ENCODE measurements at regions not wholly inside any gene's neighbourhood (a gene's known extent, or its start where the extent isn't known, plus 50 kb on each side); places are given as distances from the start of the nearest gene placed in this dataset.

DNA sequence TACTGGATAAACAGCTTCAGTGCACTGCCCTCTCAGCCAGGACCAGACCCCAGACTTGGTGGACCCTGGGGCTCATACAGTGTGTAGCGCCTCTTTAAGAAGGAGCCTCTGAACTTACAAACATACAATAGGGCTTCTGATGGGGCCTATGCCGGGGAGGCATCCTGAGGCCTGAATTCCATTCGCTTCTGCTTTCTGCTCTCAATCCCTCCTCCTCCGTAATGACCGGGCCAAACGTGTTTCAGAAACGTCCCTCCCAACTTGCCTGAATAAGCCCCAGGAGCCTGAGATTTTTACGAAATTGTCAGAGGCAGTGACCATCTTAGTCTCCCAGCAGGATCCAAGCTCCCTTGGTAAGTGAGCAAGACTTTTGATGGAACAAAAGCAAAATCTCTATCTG, 128.1 kb upstream of the BOD1 start:
- no peak for DNase-seq

DNA sequence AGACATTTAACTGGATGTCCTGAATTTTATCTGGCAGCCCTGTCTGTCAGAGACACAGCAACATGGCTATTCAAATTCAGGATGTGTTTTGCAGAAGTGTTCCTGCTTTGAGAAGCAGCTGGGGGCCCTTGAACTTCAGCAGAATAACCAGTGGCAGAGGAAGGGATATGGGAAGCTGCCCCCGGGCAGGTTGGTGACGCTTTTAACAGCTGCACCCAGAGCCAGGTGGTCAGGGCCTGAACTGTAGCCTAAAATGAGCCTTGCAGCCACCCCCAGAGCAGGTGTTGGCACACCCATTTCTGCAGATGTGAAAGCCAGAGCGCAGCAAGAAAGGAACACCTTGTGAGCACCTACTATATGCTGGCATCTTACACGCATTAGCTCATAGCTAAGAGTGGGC, 128.7 kb upstream of the BOD1 start:
- no peak for DNase-seq

DNA sequence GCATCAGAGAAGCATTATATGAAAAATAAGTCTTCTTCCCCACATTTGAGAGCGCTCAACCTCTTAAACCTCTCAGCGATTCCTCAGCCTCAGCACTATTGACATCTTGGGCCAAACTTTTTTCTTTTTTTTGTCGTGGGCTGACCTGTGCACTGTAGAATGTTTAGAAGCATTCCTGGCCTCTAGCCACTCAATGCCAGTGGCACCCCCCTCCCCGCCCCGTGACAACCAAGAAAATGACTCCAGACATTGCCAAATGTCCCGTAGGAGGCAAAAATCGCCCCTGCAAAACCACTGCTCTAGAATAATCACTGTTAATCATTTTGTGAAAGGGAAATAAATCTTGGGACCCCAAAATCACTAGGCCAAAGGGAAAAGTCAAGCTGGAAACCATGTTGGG, 129.1 kb upstream of the BOD1 start:
- DNase-seq: no peak

DNA sequence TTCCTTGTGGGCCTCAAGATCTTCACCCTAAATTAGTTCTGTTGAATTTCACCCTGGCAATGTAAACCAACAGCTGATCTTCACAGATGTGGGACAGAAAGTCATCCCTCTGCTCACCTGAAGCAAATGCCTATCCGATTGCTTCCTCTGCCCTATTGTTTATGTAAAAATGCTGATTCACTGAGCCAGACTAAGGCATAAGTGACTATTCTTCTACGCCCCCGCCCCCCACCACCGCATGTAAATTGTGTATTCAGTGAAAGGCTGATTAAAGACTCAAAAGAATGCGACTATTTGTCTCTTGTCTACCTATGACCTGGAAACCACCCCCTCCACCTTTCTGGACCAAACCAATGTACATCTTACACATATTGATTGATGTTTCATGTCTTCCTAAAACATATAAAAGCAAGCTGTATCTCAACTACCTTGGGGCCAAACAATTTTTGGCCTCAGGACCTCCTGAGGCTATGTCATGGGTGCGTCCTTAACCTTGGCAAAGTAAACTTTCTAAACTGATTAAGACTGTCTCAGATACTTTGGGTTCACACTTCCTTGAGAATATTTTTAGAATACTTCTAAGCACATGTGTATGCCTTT, 129.7 kb upstream of the BOD1 start:
- DNase-seq: no peak

DNA sequence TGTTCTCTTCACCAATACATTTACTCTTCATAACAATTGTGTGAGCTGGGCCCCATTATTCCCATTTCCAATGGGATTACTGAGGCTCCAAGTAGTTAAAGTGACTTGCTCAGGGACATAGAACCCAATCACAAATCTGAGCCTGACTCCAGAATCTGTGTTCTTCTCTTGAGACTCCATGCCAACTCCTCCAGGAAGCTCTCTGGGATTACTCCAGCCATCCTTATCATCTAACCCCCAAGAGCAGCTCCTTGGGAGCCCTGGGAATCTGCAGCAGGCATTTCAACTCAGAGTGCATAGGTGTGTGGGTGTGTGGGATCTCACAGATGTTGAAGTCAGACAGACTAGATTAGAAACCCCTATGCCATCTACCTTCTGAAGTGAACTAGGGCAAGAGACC, 131.4 kb upstream of the BOD1 start:
- DNase-seq: no peak

DNA sequence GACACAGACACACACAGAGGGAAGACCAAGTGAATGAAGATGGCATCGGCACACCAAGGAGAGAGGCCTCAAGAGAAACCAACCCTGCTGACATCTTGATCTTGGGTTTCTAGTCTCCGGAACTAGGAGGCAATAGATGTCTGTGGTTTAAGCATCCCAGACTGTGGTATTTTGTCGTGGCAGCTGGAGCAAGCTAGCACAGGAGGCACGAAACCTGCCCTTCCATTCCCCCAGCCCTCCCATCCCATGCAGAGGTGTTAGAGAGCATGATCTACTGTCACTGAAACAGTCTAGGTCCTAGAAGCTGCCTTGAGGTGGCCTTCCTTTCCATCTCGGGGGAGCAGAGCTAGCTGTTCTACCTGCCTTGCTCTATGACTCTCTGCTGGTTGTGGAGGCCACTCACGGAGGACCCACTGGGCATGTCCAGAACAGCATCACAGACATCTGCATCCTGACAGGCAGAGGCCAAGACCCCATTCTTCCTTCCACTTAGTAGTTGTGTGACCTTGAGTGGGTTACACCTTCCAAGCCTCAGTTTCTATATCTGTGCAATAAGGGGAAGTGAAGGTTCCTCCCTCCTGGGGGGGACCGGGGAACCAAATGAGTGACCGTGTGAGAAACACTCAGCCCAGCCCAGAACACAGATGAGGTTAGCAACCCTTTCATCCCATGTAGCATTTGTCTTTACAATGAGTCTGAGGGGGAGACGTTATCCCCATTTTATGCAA, 134.3 kb upstream of the BOD1 start:
- no peak for DNase-seq

DNA sequence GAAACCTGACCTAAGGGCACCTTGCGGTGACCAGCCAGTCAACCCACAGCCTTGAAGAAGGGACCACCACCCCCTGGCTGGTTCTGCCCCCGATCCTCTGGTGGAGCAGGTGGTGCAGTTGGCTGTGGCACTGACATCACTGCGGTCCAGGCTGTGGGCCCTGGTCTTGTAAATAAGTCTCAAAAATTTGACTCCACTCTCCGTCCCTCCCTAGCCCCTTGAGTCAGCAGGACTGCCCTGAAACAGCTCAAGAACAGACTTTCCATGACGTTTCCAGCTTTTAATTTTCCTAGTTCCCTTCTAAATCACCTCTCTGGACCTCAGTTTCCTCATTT, 134.8 kb upstream of the BOD1 start:
- no peak for DNase-seq

DNA sequence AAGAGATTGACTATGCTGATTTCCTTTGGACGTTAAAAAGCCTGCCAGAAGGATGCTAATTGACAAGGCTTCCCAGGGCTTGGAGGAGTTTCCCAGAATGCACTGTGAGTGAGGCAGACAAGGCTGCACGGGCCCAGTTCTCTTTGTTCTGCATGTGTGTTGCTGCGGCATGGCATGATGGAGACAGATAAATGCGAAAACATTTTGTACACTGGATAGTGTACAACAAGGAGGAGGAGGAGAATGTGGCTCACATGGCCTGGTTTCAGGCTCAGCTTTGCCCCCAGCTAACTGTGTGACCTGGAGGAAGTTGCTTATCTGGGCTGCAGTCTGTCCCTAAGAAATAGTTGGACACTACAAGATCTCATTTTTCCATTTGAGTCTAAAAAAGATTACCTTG, 135.5 kb upstream of the CPEB4 start:
- DNase-seq: no peak

DNA sequence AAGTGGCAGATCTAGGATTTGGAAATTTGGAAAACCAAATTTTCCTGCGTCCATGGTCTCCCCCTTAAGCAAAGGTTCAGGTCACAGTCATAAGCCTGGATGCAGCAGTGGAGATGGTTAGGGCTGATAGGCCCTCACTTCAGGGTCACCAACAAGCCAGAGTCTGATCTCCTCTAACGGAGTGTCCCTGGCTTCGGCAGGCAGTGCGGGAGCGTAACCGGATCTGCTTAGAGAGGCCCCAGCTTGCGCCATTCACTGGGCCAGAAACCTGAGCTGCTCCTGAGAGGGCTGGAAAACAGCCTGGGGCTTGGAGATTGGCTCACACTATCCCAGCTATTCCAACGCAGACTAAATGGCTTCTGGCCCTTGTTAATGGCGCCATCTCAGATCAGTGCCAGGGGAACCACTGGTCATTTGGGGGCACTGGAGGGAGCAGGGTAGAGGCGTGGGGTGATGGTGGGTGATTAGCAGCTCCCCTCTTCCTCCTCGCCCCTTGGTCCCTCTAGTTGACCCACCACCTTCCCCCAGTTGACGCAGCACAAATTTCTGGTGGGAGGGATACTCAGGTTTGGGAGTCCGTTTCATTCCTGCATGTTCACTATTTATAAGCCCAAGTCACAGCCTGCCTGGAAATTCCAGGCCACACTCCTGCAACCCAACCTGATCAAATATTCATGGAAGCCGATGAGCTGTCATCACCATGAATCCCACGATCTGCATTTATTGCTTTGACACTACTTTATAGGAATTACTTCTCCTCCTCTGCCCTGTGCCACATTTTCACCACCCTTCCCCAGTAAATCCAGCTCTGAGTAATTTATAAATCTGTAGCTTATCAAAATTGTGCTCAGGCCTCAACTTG, 134.6 kb upstream of the CPEB4 start:
- DNase-seq: no peak

DNA sequence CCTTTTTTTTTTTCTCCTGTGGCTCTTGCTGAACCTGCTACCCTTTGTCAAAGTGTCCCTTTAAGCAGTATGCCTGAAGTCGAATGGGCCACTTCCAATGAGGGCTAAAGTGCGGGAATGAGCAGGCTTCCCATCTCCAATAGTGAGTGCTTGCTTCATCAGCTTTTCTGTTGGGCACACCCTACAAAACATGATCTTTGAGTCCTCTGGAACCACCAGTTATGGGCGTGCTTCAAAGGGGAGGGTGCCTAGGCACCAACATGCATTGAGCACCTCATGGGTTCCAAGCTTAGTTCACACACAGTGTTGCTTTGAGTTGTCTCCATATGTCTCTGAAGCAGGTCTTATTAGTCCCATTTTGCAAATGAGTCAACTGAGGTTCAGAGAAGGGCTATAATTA, 132.8 kb upstream of the CPEB4 start:
- no peak for DNase-seq

DNA sequence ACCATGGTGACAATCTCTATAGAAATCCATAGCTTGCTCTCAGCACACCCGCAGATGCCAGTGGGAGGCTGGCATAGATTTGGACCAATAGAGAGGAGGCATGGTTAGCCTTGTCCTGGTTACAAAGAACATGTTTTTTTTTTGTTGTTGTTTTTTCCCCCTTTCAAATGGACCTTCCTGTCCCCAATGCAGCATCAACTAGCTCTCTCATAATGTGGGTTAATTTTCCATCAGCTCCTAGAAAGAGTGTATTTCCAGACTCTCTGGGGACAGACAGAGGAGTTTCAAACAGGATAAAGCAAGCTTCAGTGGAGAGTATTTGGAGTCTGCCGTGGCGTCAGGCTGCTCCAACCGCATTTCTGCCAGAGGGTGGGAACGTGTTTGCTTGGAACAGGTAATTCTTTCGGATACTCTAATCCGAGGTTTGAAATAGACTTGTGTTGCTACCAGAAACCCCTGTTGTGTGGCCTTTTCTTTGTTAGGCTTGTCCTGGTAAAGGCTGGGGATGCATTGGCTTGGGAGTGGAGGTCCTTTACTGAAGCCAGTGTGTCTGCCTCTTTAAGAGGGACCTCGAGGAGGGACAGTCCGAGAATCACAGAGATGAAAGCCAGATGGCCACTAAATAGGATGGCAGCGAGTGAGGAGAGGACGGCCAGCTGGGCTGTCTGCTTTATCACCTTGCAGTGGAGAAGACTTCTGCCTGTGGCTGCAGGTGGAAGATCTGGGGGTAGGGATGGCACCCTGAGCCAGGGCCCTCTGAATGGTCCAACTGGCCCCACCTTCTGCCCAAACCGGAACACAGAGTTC, 130.5 kb upstream of the CPEB4 start:
- no peak for DNase-seq

DNA sequence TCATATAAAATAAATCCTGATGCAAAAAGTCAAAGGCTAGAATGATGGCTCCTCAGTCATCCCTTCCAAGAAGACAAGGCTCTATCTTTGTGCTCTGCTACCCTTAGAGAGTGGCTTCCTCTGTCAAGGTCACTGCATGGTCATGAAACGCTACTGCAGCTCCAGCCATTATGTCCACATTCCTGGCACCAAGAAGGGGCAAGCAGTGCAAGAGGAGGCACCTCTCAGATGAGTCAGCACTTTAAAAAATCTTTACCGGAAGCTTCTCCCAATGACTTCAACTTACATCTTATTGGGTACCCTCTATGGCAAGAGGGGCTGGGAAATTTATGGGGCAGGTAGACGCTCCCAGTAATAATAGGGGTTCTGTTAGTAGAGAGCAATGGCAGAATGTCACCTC, 129.5 kb upstream of the CPEB4 start:
- no peak for DNase-seq

DNA sequence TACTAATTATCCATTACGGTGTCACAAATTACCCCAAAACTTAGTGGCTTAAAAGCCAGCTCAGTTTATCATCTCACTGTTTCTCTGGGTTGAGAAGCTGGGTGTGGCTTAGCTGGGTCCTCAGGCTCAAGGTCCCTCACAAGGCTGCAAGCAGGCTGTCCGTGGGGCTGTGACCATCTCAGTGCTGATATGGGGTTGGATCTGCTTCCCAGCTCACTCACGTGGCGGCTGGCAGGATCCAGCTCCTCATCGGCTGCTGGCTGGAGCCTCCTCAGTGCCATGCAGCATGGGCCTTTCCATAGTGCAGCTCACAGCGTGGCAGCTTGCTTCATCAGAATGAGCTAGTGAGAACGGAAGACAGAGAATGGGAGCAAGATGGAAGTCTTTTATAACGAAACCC, 128.5 kb upstream of the CPEB4 start:
- no peak for DNase-seq

DNA sequence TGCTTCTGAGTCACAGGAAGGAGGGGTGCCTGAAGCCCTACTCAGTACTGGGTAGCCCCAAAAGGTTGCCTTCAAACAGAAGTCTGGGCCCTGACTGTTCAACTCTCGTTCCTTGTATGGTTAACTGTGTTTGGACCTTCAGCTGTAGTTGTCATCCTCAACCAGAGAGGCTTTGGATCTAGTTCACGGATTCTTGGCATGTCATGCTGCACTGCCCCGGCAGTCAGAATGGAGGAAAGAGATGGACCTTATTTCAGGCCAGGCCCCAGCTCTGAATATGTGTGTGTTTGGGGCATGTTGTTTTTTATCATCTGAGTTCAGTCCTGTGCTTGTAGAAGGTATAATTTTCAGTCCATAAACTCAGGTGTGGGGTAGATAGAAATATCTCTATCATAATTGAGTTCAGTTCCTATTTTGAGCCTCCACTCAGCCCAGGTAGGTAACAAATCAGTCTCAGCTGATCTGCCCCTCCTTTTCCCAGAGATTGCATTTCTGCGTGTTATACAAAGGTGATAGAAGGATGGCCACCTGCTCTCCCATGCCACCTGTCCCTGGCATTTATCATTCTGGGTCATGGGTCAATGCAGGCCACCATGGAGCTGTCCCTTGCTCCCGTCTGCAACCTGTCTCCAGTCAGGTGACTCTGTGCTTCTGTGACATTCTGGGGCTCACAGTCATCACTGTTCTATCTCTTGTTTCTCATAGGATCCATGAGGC, 127.5 kb upstream of the CPEB4 start:
- no peak for DNase-seq

DNA sequence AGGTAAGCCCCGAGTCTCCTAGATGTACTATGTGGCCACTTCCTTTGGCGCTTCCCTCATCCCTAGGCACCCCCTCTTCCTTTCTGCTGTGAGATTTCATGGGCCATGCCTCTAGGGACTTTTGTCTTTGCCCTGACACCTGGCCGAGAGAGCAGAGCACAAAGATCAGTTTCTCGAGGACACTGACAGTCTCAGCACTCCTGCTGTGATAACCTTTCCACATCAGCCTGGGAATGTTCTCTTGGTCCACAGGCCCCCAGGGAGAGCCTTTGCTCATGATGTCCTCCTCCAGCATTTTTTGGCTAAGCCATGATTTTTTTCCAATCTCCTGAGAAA, 127.0 kb upstream of the CPEB4 start:
- DNase-seq: no peak

DNA sequence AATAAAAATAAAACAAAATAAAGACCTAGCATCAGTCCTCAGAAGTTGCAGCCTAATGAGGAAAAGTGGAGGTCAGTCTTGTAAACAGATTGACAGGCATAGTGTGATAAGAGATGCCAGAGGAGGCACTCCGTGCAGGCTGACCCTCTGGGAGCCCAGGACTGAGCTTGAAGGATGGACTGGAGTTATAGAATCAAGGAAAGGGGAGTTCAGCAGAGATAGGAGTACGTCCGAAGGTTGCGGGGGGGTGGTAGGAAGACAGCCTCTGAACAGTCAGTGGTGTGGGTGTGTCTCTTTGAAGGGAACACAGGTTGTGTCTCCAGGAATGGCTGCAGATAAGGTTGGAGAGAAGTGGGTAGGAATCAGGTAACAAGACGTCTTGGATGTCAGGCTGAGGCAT, 126.1 kb upstream of the CPEB4 start:
- no peak for DNase-seq

DNA sequence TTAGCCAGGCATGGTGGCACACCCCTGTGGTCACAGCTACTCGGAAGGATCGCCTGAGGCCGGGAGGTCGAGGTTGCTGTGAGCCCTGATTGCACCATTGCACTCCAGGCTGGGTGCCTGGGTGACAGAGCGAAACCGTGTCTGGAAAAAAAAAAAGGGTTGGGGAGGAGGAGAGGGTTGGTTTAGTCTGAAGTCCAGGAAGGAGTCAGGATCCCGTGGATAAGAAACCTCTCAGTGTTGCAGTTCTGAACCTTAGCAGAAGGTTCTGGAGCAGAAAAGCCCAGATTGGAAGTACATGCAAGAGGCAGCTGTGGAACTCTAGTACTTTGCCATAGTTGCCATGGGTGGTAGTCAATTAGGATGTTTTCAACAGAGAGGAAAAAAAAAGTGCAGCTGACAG, 125.2 kb upstream of the CPEB4 start:
- no peak for DNase-seq

DNA sequence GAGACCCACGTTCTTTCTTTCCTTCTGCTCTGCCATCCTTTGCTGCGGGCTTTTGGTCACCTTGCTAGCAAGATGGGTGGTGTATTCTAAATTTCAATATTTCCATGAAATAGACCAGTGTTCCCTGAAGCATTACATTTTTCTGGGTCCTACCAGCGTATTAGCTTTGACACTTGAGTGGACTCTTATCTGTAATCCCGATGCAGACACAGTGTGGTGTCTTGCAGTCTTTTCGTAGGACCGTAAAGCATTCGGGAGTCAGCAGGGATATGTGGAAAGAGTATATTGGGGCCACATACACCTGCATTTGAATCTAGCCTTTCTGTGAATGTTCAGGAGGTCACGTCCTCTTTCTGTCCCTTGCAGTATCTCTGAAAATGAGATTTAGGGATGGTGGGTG, 124.7 kb upstream of the CPEB4 start:
- DNase-seq: no peak

DNA sequence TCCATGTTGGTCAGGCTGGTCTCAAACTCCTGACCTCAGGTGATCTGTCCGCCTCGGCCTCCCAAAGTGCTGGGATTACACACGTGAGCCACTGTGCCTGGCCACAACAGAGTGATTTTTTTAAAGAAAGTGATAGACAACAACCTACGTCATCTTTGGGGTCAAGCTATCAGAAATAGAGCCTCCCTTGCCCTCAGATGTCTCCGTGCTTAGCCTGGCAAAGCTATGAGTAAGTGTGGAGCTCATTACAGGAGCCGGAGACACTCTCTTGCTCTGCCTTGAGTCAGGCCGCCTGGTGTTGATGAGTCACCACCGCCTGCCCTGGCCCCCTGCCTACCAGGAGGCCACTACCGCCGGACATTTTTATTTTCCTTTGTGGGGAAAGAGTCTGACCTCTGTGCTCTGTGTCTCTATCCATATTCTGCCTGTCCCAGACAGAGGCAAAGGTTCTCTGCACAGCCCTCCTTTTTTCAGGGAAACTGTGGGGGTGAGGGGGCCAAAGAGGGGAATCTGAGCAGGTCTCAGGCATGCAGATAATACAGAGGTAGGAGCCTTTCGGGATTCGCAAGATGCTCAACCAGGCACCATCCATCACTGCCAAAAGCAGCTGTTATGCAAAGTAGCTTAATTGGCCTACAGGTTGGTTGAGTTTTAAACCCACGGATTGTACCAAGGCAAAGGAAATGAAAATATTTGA, 123.7 kb upstream of the CPEB4 start:
- DNase-seq: peak; percentile 87 to 92

DNA sequence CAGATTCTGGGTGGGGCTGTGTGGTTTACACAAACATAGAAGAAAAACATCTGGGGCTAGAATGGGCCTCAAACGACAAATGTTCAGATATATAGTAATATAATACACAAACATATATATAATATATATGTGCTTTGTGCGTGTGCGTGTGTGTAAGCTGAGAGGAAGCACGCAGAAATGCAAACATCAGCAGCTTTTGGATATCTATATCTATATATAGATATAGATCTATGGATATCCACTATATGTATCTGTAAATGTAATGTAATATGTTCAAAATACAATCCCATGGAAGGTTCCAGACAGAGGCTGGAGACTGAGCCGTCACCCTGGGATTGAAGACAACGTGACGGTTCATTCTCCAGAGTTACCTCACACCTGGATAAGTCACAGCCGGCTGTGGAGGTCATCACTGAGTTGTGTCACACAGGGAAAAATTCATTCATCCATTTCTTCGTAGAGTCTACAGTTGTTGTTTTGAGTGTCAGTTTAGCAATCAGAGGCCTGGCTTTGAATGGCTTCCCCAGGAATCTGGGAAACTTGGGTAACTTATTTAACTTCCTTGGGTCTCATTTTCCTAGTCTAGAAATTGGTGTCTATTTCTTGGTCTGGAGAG, 123.0 kb upstream of the CPEB4 start:
- peak in 1 of 2 experiments; percentile 40 for DNase-seq

DNA sequence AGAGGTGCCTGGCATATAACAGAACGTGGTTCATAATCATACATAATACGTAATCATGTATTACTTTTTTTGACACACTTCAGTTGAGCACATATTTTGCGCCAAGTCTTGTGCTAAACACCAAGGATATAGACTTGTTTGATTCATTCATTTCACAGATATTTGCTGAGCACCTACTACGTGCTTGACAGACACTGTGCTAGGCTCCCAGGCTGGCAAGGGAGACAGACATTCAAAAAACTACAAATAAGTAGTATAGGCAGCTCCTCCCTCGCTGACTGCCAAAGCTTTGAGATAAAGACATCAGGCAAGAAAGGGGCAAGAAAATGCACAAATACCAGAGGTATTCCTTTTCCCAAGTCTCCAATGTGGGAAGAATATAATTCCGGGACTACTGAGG, 122.5 kb upstream of the CPEB4 start:
- DNase-seq: no peak

Data from SW 1271 (cell line).